GM10248 (cell line): ENCODE measurements at regions not wholly inside any gene's neighbourhood (a gene's known extent, or its start where the extent isn't known, plus 50 kb on each side); places are given as distances from the start of the nearest gene placed in this dataset.

ENCODE experiments used
- CTCF ChIA-PET: fragments of 300-600 bp; sonication (Branson Sonifier 250); formaldehyde crosslinking; extraction: SDS; loops from one replicate; lab custom pipeline; 2021; ENCODE audit warnings: antibody characterized with exemption; lab: Yijun Ruan, JAX
- POLR2A ChIA-PET: fragments of 350-650 bp; sonication (Branson Sonifier 250); formaldehyde crosslinking; extraction: SDS; loops from one replicate; lab custom pipeline; 2020; ENCODE audit warnings: antibody characterized with exemption; lab: Yijun Ruan, JAX
- DNase-seq: peaks from one replicate; pipeline ENCODE4 v3.0.0; 2012; ENCODE audit errors: extremely low spot score
- CTCF ChIP-seq: IDR thresholded peaks from 2 replicates; pipeline ENCODE4 v1.5.1; 2012; ENCODE audit warnings: mild to moderate bottlenecking, low read depth; ENCODE audit errors: extremely low read depth, missing control alignments, control extremely low read depth

DNA sequence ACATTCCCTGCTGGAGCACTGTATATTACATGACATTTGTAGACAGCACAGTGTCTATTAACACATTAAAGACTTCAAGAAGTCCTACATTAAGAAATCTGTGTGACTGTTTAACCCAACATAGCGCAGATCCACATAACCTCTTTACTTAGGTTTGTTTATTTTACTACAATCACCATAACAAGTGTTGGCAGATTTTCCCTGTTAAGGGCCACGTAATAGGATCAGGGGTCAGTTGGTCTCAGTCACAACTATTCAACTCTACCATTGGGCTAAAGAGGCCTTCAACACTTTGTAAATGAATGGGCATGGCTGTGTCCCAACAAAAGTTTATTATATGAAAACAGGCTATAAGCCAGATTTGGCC is 51.3 kb upstream of the ADORA2B start:
- ChIA-PET CTCF (no interaction called here), POLR2A (no interaction called here)
- no peak for TF ChIP-seq CTCF
- DNase-seq, result no peak

GRCh38 chr17:15894258-15894657 is 50.7 kb upstream of the ADORA2B start:
- ChIA-PET CTCF (interaction anchor here (1.4 kb wide), 1 partner anchor 14 kb away, joined by 3 read pairs; no protein-coding TSS in a partner anchor), POLR2A (no interaction called here)
- DNase-seq, result no peak
- no peak for TF ChIP-seq CTCF

DNA sequence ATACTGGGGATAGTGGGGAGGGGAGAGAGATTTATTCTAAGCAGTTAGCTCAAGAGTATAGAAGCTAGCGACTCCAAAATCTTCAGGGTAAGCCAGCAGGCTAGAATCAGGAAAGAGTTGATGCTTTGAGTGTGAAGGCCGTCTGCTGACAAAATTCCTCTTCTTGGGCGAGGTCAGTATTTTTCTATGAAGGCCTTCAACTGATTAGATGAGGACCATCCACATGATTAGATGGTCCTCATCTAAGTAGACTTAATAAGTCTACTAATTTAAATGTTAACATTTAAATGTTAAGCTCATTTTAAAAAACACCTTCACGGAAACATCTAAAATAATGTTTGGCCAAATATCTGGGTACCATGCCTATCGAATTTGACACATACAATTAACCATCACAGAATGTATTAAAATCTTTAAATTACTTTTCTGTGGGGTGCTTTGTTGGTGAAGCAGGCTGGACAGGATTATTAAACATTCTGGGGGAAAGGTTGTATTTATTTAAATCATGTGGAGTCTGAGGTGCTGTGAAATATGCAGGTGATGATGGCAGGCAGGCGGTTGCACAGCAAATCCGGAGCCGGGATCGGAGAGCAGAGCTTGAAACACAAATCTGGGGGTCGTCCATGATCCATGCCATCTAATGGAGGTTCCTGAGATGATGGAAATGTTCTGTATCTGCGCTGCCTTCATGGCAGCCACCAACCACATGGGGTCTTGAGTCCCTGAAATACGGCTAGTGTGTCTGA is 49.8 kb upstream of the ADORA2B start:
- no peak for TF ChIP-seq CTCF
- DNase-seq, result no peak
- CTCF ChIA-PET, result interaction anchor here (1.3 to 1.4 kb wide), 2 partner anchors 10 to 13 kb away, joined by 3 read pairs; no protein-coding TSS in a partner anchor
- POLR2A ChIA-PET, result no interaction called here
